ENCODE measurements at regions not wholly inside any gene's neighbourhood (a gene's known extent, or its start where the extent isn't known, plus 50 kb on each side); places are given as distances from the start of the nearest gene placed in this dataset.

GRCh38 chr6:115720900-115721299 lies 339.8 kb downstream of the FRK start:
- intact Hi-C loops (cut with micrococcal nuclease; ENCODE audit: unreplicated experiment): no loop called here

GRCh38 chr6:115717472-115717871 lies 343.2 kb downstream of the FRK start:
- no TSS peak for BruUV-seq (replicated peaks)
- Histone ChIP-seq H3K36me3 (ENCODE audit: control insufficient read depth, insufficient read depth, low read length) (no peaks in the 10 kb centered on the region), H3K27me3 (ENCODE audit: control insufficient read depth, insufficient read depth, low read length) (no peaks in the 10 kb centered on the region), H3K27ac (ENCODE audit: low read length) (no peak overlapping the region), H3K4me1 (ENCODE audit: control insufficient read depth, insufficient read depth, low read length) (no peaks in the 10 kb centered on the region), H3K9me3 (ENCODE audit: control insufficient read depth, insufficient read depth, low read depth, low read length) (no peaks in the 10 kb centered on the region), H3K4me3 (ENCODE audit: low read depth in 2 of 2, low read length in 2 of 2) (no peak overlapping the region)
- ChIA-PET CTCF (no interaction called here), POLR2A (no interaction called here)
- ATAC-seq (no peak), DNase-seq (ENCODE audit: low read depth, low spot score) (no peak)
- TF ChIP-seq POLR2AphosphoS5 (IDR thresholded peaks at IDR 0.05; ENCODE audit: low read depth, low read length) (no peak), CTCF (IDR thresholded peaks at IDR 0.05) (no peak), REST (IDR thresholded peaks at IDR 0.05; ENCODE audit: insufficient read depth in 1 of 2, low read depth in 2 of 2, low read length in 1 of 2) (no peak), TCF7L2 (IDR thresholded peaks at IDR 0.05; ENCODE audit: low read depth, low read length) (no peak), SIN3A (IDR thresholded peaks at IDR 0.05; ENCODE audit: borderline replicate concordance, insufficient read depth, low read depth, low read length) (no peak)
- in situ Hi-C loops (cut with HindIII; ENCODE audit: low pct_unique_long_range_greater_than_20kb, low sequenced_read_pairs): no loop called here
- intact Hi-C loops (cut with micrococcal nuclease; ENCODE audit: unreplicated experiment): no loop called here

More at GRCh38 chr6:115720900-115721299, 339.8 kb downstream of the FRK start:
- H3K36me3 ChIP-seq (ENCODE audit: control insufficient read depth, insufficient read depth, low read length): no peaks in the 10 kb centered on the region
- no peak overlapping the region for H3K27ac ChIP-seq (ENCODE audit: low read length)
- no peak overlapping the region for H3K4me3 ChIP-seq (ENCODE audit: low read depth in 2 of 2, low read length in 2 of 2)
- TF ChIP-seq POLR2AphosphoS5 (IDR thresholded peaks at IDR 0.05; ENCODE audit: low read depth, low read length) (no peak), TCF7L2 (IDR thresholded peaks at IDR 0.05; ENCODE audit: low read depth, low read length) (no peak), SIN3A (IDR thresholded peaks at IDR 0.05; ENCODE audit: borderline replicate concordance, insufficient read depth, low read depth, low read length) (no peak), CTCF (IDR thresholded peaks at IDR 0.05) (no peak), REST (IDR thresholded peaks at IDR 0.05; ENCODE audit: insufficient read depth in 1 of 2, low read depth in 2 of 2, low read length in 1 of 2) (no peak)
- in situ Hi-C loops (cut with HindIII; ENCODE audit: low pct_unique_long_range_greater_than_20kb, low sequenced_read_pairs): no loop called here
- no peaks in the 10 kb centered on the region for H3K27me3 ChIP-seq (ENCODE audit: control insufficient read depth, insufficient read depth, low read length)
- DNase-seq (ENCODE audit: low read depth, low spot score): no peak
- no peak for ATAC-seq
- H3K4me1 ChIP-seq (ENCODE audit: control insufficient read depth, insufficient read depth, low read length): no peaks in the 10 kb centered on the region
- BruUV-seq (replicated peaks): no TSS peak
- POLR2A ChIA-PET: no interaction called here
- CTCF ChIA-PET: no interaction called here
- H3K9me3 ChIP-seq (ENCODE audit: control insufficient read depth, insufficient read depth, low read depth, low read length): no peaks in the 10 kb centered on the region
